Peyer's patch (tissue), 4 donors: ENCODE measurements at regions not wholly inside any gene's neighbourhood (a gene's known extent, or its start where the extent isn't known, plus 50 kb on each side); places are given as distances from the start of the nearest gene placed in this dataset.

ENCODE experiments used
- CTCF ChIP-seq, 6 experiments: fragments of 450-650 bp in 4 of 6; fragments of 200-600 bp in 2 of 6; sonication (generic) in 1 of 6; IDR thresholded peaks; one replicate each; pipeline ENCODE4 v1.5.1; 2017 to 2019; ENCODE audit warnings: antibody characterized with exemption in 6 of 6, mild to moderate bottlenecking in 3 of 6, moderate library complexity in 1 of 6
- POLR2A ChIP-seq, 2 donors: fragments of 450-650 bp; IDR thresholded peaks; one replicate each; pipeline ENCODE4 v1.5.1; 2017; ENCODE audit warnings: antibody characterized with exemption in 2 of 2, mild to moderate bottlenecking in 2 of 2, moderate library complexity in 2 of 2

GRCh38 chr20:57878786-57879424, 169.1 kb upstream of the PMEPA1 start:
- TF ChIP-seq CTCF (IDR thresholded peaks at IDR 0.05) (no peak), POLR2A (IDR thresholded peaks at IDR 0.05) (no peak)
